WTC11 (cell line): ENCODE measurements at regions not wholly inside any gene's neighbourhood (a gene's known extent, or its start where the extent isn't known, plus 50 kb on each side); places are given as distances from the start of the nearest gene placed in this dataset.

Experiments
- ATAC-seq: fragments of 200-7000 bp; cut with Tn5 transposase; 2 replicates; pipeline ENCODE4 v1.10.0; 2021; ENCODE audit warnings: mild to moderate bottlenecking, moderate library complexity
- CTCF ChIA-PET: fragments of 300-600 bp; sonication (Branson Sonifier 250); formaldehyde crosslinking; loops from one replicate; lab custom pipeline; 2021; ENCODE audit warnings: antibody characterized with exemption; lab: Charles Lee
- POLR2A ChIA-PET: fragments of 350-600 bp; sonication (Branson Sonifier 250); formaldehyde crosslinking; loops from one replicate; lab custom pipeline; 2021; ENCODE audit warnings: antibody characterized with exemption; lab: Charles Lee
- DNase-seq: peaks from one replicate; pipeline ENCODE4 v3.0.0; 2021; ENCODE audit warnings: low spot score
- H3K27ac Mint-ChIP-seq: 2 replicates; pipeline ENCODE4 v1.8.0; 2021; ENCODE audit warnings: mixed read lengths
- H3K27me3 Mint-ChIP-seq: 2 replicates; pipeline ENCODE4 v1.8.0; 2021; ENCODE audit warnings: low read depth, mild to moderate bottlenecking, moderate library complexity, mixed read lengths
- H3K36me3 Mint-ChIP-seq: 2 replicates; pipeline ENCODE4 v1.8.0; 2021; ENCODE audit warnings: mixed read lengths
- H3K4me1 Mint-ChIP-seq: 2 replicates; pipeline ENCODE4 v1.8.0; 2022; ENCODE audit warnings: mixed read lengths
- H3K4me3 Mint-ChIP-seq: 2 replicates; pipeline ENCODE4 v1.8.0; 2021; ENCODE audit warnings: mild to moderate bottlenecking, moderate library complexity, mixed read lengths
- H3K9me3 Mint-ChIP-seq: 2 replicates; pipeline ENCODE4 v1.8.0; 2021; ENCODE audit warnings: mixed read lengths
- CBFB ChIP-seq: sonication (generic); formaldehyde crosslinking; IDR thresholded peaks from 2 replicates; pipeline ENCODE4 v1.8.1; 2022; ENCODE audit warnings: mild to moderate bottlenecking, low read depth, missing genetic modification reagents
- CREB1 ChIP-seq: sonication (generic); formaldehyde crosslinking; IDR thresholded peaks from 2 replicates; pipeline ENCODE4 v1.8.0; 2023; ENCODE audit warnings: mild to moderate bottlenecking, missing genetic modification reagents
- GABPB1 ChIP-seq: sonication (generic); formaldehyde crosslinking; IDR thresholded peaks from 2 replicates; pipeline ENCODE4 v1.8.1; 2023; ENCODE audit warnings: mild to moderate bottlenecking, missing genetic modification reagents
- JUN ChIP-seq: sonication (generic); formaldehyde crosslinking; IDR thresholded peaks from 2 replicates; pipeline ENCODE4 v1.8.0; 2023; ENCODE audit warnings: mild to moderate bottlenecking, missing genetic modification reagents
- MYBL2 ChIP-seq: sonication (generic); formaldehyde crosslinking; IDR thresholded peaks from 2 replicates; pipeline ENCODE4 v1.8.1; 2023; ENCODE audit warnings: mild to moderate bottlenecking, moderate library complexity, missing genetic modification reagents
- NR2C2 ChIP-seq: sonication (generic); formaldehyde crosslinking; IDR thresholded peaks from 2 replicates; pipeline ENCODE4 v1.8.0; 2022; ENCODE audit warnings: mild to moderate bottlenecking, missing genetic modification reagents
- NR3C1 ChIP-seq: sonication (generic); formaldehyde crosslinking; conservative IDR thresholded peaks from 2 replicates; pipeline ENCODE4 v1.8.1; 2023; ENCODE audit warnings: low read depth, mild to moderate bottlenecking, missing genetic modification reagents
- PRRX2 ChIP-seq: fragments of 250-450 bp; sonication (Bioruptor Pico); IDR thresholded peaks from 2 replicates; pipeline ENCODE4 v1.8.0; 2021; ENCODE audit warnings: mild to moderate bottlenecking
- TEAD4 ChIP-seq: sonication (generic); formaldehyde crosslinking; IDR thresholded peaks from 2 replicates; pipeline ENCODE4 v1.8.0; 2022; ENCODE audit warnings: mild to moderate bottlenecking, missing genetic modification reagents
- ZNF121 ChIP-seq: sonication (generic); formaldehyde crosslinking; IDR thresholded peaks from 2 replicates; pipeline ENCODE4 v1.8.0; 2023; ENCODE audit warnings: missing genetic modification reagents
- ZNF396 ChIP-seq: fragments of 250-450 bp; sonication (Bioruptor Pico); IDR thresholded peaks from 2 replicates; pipeline ENCODE4 v1.8.0; 2021; ENCODE audit warnings: mild to moderate bottlenecking, moderate library complexity, borderline replicate concordance
- TF ChIP-seq, protein P1 (sequence below): sonication (generic); formaldehyde crosslinking; IDR thresholded peaks from 2 replicates; pipeline ENCODE4 v1.8.1; 2022; ENCODE audit warnings: low read depth, mild to moderate bottlenecking, moderate library complexity, missing genetic modification reagents, borderline replicate concordance
- TF ChIP-seq, protein P2 (sequence below): sonication (generic); formaldehyde crosslinking; IDR thresholded peaks from 2 replicates; pipeline ENCODE4 v1.8.1; 2023; ENCODE audit warnings: mild to moderate bottlenecking, missing genetic modification reagents, borderline replicate concordance
- TF ChIP-seq, protein P3 (sequence below): sonication (generic); formaldehyde crosslinking; IDR thresholded peaks from 2 replicates; pipeline ENCODE4 v1.8.1; 2023; ENCODE audit warnings: mild to moderate bottlenecking, missing genetic modification reagents
- TF ChIP-seq, protein P4 (sequence below): sonication (generic); formaldehyde crosslinking; IDR thresholded peaks from 2 replicates; pipeline ENCODE4 v1.8.1; 2022; ENCODE audit warnings: missing genetic modification reagents, borderline replicate concordance
- TF ChIP-seq, protein P5 (sequence below): fragments of 250-450 bp; sonication (Bioruptor Pico); conservative IDR thresholded peaks from 2 replicates; pipeline ENCODE4 v1.9.0; 2021; ENCODE audit warnings: mild to moderate bottlenecking
- TF ChIP-seq, protein P6 (sequence below): sonication (generic); formaldehyde crosslinking; IDR thresholded peaks from 2 replicates; pipeline ENCODE4 v1.8.1; 2023; ENCODE audit warnings: mild to moderate bottlenecking, missing genetic modification reagents
- TF ChIP-seq, protein P7 (sequence below): sonication (generic); formaldehyde crosslinking; IDR thresholded peaks from 2 replicates; pipeline ENCODE4 v1.8.1; 2023; ENCODE audit warnings: mild to moderate bottlenecking, missing genetic modification reagents, moderate library complexity

DNA sequence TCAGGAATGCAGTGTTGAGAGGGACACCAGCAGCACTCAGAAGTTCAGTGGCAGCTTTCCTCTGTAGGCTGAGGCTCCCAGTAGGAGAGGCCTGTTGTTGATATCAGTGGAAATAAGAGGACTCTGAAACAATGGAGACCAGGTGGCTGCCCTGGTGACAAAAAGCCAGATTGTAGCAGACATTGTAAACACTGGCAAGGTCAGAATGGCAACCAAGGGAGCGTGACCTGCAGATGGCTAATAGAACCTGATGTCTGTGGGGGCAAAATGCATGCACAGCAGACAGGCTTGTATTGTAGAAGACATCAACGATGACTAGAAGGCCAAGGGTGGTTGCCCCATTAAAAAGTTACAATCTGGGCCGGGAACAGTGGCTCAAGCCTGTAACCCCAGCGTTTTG lies 53.1 kb upstream of the GPR37L1 start:
- no peaks in the 10 kb centered on the region for H3K36me3 Mint-ChIP-seq
- H3K27me3 Mint-ChIP-seq: no peaks in the 10 kb centered on the region; the same call in 1 of the 2 replicates
- peak overlapping the region; percentile 49; the same call in 1 of the 2 replicates for H3K27ac Mint-ChIP-seq
- TF ChIP-seq CREB1 (CRISPR knock-in tag) (no peak), CBFB (CRISPR knock-in tag) (no peak)
- TF ChIP-seq, protein P1, sequence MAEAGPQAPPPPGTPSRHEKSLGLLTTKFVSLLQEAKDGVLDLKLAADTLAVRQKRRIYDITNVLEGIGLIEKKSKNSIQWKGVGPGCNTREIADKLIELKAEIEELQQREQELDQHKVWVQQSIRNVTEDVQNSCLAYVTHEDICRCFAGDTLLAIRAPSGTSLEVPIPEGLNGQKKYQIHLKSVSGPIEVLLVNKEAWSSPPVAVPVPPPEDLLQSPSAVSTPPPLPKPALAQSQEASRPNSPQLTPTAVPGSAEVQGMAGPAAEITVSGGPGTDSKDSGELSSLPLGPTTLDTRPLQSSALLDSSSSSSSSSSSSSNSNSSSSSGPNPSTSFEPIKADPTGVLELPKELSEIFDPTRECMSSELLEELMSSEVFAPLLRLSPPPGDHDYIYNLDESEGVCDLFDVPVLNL (CRISPR knock-in tag): no peak
- ATAC-seq (no peak), DNase-seq (no peak)
- no peaks in the 10 kb centered on the region for H3K9me3 Mint-ChIP-seq
- H3K4me3 Mint-ChIP-seq: no peak overlapping the region
- POLR2A ChIA-PET: interaction anchor here (0.5 kb wide), 1 partner anchor 59 kb away, joined by 3 read pairs; the partner anchor contains the start of gene ELF3
- CTCF ChIA-PET: no interaction called here
- peaks cover under 1% of the 10 kb centered on the region; the same call in 1 of the 2 replicates for H3K4me1 Mint-ChIP-seq

DNA sequence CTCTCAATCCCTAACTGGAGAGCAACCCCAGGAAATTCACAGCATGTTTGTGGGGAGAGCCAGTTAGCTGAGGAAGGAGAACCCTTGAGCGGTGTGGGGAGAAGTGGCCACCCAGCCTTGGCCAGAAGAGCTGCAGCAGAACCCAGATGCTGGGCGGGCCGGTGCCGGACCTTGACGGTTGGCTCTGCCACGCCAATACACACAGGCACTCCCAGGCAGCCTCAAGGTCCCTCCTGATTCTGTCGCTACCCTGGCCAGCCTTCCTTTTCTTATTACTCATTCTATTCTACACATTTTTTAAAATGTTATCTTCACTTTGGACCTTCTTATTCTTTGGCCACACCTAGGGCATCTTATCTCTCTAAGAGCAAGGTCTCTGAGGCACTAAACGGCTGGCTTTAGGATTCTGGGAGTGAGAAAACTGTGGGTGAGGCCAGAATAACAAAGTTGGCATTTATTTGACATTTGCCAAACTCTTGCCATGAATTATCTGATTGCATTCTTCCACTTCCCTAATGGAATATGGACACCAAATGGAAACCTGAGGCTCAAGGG lies 50.4 kb upstream of the GPR37L1 start:
- ChIA-PET POLR2A (no interaction called here), CTCF (no interaction called here)
- Mint-ChIP-seq H3K9me3 (no peaks in the 10 kb centered on the region), H3K4me3 (no peak overlapping the region), H3K36me3 (no peaks in the 10 kb centered on the region), H3K27ac (peak overlapping the region; percentile 36; the same call in 1 of the 2 replicates), H3K27me3 (no peaks in the 10 kb centered on the region), H3K4me1 (peaks cover 6% of the 10 kb centered on the region)
- ATAC-seq (no peak), DNase-seq (no peak)
- TF ChIP-seq, protein P2, sequence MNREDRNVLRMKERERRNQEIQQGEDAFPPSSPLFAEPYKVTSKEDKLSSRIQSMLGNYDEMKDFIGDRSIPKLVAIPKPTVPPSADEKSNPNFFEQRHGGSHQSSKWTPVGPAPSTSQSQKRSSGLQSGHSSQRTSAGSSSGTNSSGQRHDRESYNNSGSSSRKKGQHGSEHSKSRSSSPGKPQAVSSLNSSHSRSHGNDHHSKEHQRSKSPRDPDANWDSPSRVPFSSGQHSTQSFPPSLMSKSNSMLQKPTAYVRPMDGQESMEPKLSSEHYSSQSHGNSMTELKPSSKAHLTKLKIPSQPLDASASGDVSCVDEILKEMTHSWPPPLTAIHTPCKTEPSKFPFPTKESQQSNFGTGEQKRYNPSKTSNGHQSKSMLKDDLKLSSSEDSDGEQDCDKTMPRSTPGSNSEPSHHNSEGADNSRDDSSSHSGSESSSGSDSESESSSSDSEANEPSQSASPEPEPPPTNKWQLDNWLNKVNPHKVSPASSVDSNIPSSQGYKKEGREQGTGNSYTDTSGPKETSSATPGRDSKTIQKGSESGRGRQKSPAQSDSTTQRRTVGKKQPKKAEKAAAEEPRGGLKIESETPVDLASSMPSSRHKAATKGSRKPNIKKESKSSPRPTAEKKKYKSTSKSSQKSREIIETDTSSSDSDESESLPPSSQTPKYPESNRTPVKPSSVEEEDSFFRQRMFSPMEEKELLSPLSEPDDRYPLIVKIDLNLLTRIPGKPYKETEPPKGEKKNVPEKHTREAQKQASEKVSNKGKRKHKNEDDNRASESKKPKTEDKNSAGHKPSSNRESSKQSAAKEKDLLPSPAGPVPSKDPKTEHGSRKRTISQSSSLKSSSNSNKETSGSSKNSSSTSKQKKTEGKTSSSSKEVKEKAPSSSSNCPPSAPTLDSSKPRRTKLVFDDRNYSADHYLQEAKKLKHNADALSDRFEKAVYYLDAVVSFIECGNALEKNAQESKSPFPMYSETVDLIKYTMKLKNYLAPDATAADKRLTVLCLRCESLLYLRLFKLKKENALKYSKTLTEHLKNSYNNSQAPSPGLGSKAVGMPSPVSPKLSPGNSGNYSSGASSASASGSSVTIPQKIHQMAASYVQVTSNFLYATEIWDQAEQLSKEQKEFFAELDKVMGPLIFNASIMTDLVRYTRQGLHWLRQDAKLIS (CRISPR knock-in tag): no peak
- no peak for TF ChIP-seq NR3C1 (CRISPR knock-in tag)
- TF ChIP-seq, protein P3, sequence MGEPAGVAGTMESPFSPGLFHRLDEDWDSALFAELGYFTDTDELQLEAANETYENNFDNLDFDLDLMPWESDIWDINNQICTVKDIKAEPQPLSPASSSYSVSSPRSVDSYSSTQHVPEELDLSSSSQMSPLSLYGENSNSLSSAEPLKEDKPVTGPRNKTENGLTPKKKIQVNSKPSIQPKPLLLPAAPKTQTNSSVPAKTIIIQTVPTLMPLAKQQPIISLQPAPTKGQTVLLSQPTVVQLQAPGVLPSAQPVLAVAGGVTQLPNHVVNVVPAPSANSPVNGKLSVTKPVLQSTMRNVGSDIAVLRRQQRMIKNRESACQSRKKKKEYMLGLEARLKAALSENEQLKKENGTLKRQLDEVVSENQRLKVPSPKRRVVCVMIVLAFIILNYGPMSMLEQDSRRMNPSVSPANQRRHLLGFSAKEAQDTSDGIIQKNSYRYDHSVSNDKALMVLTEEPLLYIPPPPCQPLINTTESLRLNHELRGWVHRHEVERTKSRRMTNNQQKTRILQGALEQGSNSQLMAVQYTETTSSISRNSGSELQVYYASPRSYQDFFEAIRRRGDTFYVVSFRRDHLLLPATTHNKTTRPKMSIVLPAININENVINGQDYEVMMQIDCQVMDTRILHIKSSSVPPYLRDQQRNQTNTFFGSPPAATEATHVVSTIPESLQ (CRISPR knock-in tag): no peak
- TF ChIP-seq, protein P4, sequence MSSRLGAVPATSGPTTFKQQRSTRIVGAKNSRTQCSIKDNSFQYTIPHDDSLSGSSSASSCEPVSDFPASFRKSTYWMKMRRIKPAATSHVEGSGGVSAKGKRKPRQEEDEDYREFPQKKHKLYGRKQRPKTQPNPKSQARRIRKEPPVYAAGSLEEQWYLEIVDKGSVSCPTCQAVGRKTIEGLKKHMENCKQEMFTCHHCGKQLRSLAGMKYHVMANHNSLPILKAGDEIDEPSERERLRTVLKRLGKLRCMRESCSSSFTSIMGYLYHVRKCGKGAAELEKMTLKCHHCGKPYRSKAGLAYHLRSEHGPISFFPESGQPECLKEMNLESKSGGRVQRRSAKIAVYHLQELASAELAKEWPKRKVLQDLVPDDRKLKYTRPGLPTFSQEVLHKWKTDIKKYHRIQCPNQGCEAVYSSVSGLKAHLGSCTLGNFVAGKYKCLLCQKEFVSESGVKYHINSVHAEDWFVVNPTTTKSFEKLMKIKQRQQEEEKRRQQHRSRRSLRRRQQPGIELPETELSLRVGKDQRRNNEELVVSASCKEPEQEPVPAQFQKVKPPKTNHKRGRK (CRISPR knock-in tag): no peak
- no peak for TF ChIP-seq GABPB1 (CRISPR knock-in tag)
- TF ChIP-seq, protein P5, sequence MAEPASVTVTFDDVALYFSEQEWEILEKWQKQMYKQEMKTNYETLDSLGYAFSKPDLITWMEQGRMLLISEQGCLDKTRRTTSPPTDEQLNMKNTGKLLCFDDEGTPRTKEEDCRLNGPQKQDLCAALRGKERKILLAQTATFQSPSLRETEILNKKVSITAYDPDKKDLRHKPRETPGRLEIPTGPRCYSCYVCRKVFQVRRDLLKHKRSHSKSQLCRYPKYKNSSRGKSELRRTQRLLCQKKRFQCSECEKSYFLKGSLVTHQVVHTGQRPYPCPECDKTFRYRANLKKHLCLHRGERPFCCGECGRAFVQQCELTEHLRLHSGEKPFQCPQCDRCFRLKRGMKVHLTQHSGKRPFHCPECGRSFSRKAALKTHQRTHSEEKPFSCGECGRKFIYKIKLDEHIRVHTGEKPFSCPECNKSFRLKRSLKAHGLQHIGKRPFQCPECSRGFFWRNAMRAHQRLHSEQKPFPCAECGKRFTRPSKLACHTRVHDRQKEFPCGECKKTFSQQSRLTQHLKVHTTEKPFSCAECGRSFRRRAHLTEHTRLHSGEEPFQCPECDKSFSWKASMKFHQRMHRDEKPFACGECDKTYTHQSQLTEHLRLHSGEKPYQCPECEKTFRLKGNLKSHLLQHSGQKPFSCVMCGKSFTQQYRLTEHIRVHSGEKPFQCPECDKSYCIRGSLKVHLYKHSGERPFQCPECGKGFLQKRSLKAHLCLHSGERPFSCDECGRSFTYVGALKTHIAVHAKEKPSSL (CRISPR knock-in tag): no peak
- TF ChIP-seq ZNF121 (CRISPR knock-in tag): no peak
- TF ChIP-seq NR2C2 (CRISPR knock-in tag): no peak
- no peak for TF ChIP-seq TEAD4 (CRISPR knock-in tag)
- no peak for TF ChIP-seq MYBL2 (CRISPR knock-in tag)
- TF ChIP-seq, protein P6, sequence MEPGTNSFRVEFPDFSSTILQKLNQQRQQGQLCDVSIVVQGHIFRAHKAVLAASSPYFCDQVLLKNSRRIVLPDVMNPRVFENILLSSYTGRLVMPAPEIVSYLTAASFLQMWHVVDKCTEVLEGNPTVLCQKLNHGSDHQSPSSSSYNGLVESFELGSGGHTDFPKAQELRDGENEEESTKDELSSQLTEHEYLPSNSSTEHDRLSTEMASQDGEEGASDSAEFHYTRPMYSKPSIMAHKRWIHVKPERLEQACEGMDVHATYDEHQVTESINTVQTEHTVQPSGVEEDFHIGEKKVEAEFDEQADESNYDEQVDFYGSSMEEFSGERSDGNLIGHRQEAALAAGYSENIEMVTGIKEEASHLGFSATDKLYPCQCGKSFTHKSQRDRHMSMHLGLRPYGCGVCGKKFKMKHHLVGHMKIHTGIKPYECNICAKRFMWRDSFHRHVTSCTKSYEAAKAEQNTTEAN (CRISPR knock-in tag): no peak
- no peak for TF ChIP-seq ZNF396 (CRISPR knock-in tag)
- TF ChIP-seq, protein P7, sequence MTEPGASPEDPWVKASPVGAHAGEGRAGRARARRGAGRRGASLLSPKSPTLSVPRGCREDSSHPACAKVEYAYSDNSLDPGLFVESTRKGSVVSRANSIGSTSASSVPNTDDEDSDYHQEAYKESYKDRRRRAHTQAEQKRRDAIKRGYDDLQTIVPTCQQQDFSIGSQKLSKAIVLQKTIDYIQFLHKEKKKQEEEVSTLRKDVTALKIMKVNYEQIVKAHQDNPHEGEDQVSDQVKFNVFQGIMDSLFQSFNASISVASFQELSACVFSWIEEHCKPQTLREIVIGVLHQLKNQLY: no peak
- no peak for TF ChIP-seq JUN (CRISPR knock-in tag)
- no peak for TF ChIP-seq PRRX2
